Liver (tissue), 3 donors: ENCODE measurements at regions not wholly inside any gene's neighbourhood (a gene's known extent, or its start where the extent isn't known, plus 50 kb on each side); places are given as distances from the start of the nearest gene placed in this dataset.

ENCODE experiments used
- EGR1 ChIP-seq, 2 donors: IDR thresholded peaks; 2 replicates each; pipeline ENCODE4 v1.6.1; 2016 to 2018; ENCODE audit warnings: antibody characterized with exemption in 2 of 2, low read depth in 2 of 2
- GABPA ChIP-seq, 2 donors: IDR thresholded peaks in 1 of 2; conservative IDR thresholded peaks in 1 of 2; 2 replicates each; pipeline ENCODE4 v1.6.1; 2016; ENCODE audit warnings: antibody characterized with exemption in 2 of 2, mild to moderate bottlenecking in 1 of 2, moderate library complexity in 1 of 2
- JUND ChIP-seq, 2 donors: IDR thresholded peaks; 2 replicates each; pipeline ENCODE4 v1.6.1; 2016; ENCODE audit warnings: antibody characterized with exemption in 2 of 2
- NR2F2 ChIP-seq: IDR thresholded peaks from 2 replicates; pipeline ENCODE4 v1.6.1; 2016; ENCODE audit warnings: antibody characterized with exemption
- RAD21 ChIP-seq, 2 donors: IDR thresholded peaks; 2 replicates each; pipeline ENCODE4 v1.6.1; 2016; ENCODE audit warnings: antibody characterized with exemption in 2 of 2, mild to moderate bottlenecking in 2 of 2
- SP1 ChIP-seq: IDR thresholded peaks from 2 replicates; pipeline ENCODE4 v1.6.1; 2018; ENCODE audit warnings: antibody characterized with exemption, mild to moderate bottlenecking
- TAF1 ChIP-seq: conservative IDR thresholded peaks from 2 replicates; pipeline ENCODE4 v1.6.1; 2016; ENCODE audit warnings: antibody characterized with exemption, mild to moderate bottlenecking
- YY1 ChIP-seq: IDR thresholded peaks from 2 replicates; pipeline ENCODE4 v1.6.1; 2016; ENCODE audit warnings: antibody characterized with exemption, mild to moderate bottlenecking
- TF ChIP-seq, protein P1 (sequence below): fragments of 150-350 bp; IDR thresholded peaks from 2 replicates; pipeline ENCODE4 v1.5.1; 2017; ENCODE audit warnings: improper control_type of control experiment, low read depth, low read length; ENCODE audit not compliant: missing input control
- TF ChIP-seq, protein P2 (sequence below): IDR thresholded peaks from 2 replicates; pipeline ENCODE4 v1.6.1; 2016; ENCODE audit warnings: antibody characterized with exemption, mild to moderate bottlenecking
- TF ChIP-seq, protein P3 (sequence below): IDR thresholded peaks from 2 replicates; pipeline ENCODE4 v1.6.1; 2016; ENCODE audit warnings: antibody characterized with exemption
- TF ChIP-seq, protein P4 (sequence below): IDR thresholded peaks from 2 replicates; pipeline ENCODE4 v1.6.1; 2016; ENCODE audit warnings: antibody characterized with exemption
- TF ChIP-seq, protein P5 (sequence below): IDR thresholded peaks from 2 replicates; pipeline ENCODE4 v1.6.1; 2016; ENCODE audit warnings: antibody characterized with exemption
- donor health status: healthy.
- donor health status: healthy.

DNA sequence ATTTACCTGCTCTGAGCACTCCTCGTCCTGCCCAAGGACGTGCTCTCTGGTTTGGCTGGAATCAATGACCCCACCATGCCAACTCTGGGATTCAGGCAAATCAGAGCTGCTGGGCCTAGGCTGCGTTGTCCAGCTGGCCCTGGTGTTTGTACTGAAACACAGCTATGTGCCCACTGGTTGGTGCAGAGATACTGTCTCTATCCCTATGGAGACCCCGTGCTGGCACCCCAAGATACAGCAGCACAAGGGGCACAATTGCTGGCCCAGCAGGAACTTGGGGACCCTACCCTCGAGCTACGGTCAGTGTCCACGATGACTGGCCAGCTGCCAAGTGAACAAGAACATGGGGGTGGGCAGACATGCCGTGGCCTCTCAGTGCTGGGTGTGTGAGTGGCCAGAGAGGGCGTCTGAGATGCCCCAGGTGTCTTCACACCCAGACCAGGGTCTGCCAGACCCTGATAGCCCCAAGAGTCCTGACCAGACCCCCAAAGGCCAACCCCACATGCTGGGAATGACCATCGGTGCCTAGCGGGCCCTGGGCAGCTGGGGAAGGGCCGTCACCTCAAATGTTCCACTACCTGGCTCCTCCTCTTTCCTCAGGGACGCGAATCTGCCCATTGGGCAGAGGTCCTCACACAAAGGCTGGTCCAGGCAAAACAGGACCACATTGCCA is 79.3 kb upstream of the ZNF479 start:
- TF ChIP-seq RAD21 (IDR thresholded peaks at IDR 0.05): no peak
- TF ChIP-seq, protein P1, sequence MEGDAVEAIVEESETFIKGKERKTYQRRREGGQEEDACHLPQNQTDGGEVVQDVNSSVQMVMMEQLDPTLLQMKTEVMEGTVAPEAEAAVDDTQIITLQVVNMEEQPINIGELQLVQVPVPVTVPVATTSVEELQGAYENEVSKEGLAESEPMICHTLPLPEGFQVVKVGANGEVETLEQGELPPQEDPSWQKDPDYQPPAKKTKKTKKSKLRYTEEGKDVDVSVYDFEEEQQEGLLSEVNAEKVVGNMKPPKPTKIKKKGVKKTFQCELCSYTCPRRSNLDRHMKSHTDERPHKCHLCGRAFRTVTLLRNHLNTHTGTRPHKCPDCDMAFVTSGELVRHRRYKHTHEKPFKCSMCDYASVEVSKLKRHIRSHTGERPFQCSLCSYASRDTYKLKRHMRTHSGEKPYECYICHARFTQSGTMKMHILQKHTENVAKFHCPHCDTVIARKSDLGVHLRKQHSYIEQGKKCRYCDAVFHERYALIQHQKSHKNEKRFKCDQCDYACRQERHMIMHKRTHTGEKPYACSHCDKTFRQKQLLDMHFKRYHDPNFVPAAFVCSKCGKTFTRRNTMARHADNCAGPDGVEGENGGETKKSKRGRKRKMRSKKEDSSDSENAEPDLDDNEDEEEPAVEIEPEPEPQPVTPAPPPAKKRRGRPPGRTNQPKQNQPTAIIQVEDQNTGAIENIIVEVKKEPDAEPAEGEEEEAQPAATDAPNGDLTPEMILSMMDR: no peak
- TF ChIP-seq, protein P2, sequence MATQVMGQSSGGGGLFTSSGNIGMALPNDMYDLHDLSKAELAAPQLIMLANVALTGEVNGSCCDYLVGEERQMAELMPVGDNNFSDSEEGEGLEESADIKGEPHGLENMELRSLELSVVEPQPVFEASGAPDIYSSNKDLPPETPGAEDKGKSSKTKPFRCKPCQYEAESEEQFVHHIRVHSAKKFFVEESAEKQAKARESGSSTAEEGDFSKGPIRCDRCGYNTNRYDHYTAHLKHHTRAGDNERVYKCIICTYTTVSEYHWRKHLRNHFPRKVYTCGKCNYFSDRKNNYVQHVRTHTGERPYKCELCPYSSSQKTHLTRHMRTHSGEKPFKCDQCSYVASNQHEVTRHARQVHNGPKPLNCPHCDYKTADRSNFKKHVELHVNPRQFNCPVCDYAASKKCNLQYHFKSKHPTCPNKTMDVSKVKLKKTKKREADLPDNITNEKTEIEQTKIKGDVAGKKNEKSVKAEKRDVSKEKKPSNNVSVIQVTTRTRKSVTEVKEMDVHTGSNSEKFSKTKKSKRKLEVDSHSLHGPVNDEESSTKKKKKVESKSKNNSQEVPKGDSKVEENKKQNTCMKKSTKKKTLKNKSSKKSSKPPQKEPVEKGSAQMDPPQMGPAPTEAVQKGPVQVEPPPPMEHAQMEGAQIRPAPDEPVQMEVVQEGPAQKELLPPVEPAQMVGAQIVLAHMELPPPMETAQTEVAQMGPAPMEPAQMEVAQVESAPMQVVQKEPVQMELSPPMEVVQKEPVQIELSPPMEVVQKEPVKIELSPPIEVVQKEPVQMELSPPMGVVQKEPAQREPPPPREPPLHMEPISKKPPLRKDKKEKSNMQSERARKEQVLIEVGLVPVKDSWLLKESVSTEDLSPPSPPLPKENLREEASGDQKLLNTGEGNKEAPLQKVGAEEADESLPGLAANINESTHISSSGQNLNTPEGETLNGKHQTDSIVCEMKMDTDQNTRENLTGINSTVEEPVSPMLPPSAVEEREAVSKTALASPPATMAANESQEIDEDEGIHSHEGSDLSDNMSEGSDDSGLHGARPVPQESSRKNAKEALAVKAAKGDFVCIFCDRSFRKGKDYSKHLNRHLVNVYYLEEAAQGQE: no peak
- TF ChIP-seq SP1: no peak
- TF ChIP-seq, protein P3, sequence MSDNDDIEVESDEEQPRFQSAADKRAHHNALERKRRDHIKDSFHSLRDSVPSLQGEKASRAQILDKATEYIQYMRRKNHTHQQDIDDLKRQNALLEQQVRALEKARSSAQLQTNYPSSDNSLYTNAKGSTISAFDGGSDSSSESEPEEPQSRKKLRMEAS: no peak
- TF ChIP-seq, protein P4, sequence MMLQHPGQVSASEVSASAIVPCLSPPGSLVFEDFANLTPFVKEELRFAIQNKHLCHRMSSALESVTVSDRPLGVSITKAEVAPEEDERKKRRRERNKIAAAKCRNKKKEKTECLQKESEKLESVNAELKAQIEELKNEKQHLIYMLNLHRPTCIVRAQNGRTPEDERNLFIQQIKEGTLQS: no peak
- TF ChIP-seq, protein P5, sequence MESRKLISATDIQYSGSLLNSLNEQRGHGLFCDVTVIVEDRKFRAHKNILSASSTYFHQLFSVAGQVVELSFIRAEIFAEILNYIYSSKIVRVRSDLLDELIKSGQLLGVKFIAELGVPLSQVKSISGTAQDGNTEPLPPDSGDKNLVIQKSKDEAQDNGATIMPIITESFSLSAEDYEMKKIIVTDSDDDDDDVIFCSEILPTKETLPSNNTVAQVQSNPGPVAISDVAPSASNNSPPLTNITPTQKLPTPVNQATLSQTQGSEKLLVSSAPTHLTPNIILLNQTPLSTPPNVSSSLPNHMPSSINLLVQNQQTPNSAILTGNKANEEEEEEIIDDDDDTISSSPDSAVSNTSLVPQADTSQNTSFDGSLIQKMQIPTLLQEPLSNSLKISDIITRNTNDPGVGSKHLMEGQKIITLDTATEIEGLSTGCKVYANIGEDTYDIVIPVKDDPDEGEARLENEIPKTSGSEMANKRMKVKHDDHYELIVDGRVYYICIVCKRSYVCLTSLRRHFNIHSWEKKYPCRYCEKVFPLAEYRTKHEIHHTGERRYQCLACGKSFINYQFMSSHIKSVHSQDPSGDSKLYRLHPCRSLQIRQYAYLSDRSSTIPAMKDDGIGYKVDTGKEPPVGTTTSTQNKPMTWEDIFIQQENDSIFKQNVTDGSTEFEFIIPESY: no peak
- TF ChIP-seq EGR1 (IDR thresholded peaks at IDR 0.05; ENCODE audit: low read depth in 2 of 2): no peak
- no peak for TF ChIP-seq YY1
- no peak for TF ChIP-seq JUND (IDR thresholded peaks at IDR 0.05)
- no peak for TF ChIP-seq NR2F2
- no peak for TF ChIP-seq GABPA (IDR thresholded peaks at IDR 0.05 in 1 of 2, conservative IDR thresholded peaks at IDR 0.05 in 1 of 2)
- no peak for TF ChIP-seq TAF1
